HG03457 (cell line): ENCODE measurements at regions not wholly inside any gene's neighbourhood (a gene's known extent, or its start where the extent isn't known, plus 50 kb on each side); places are given as distances from the start of the nearest gene placed in this dataset.

Experiments used
- ATAC-seq: cut with Tn5 transposase; IDR thresholded peaks from one replicate; pipeline ENCODE4 v1.9.1; 2021; ENCODE audit warnings: moderate number of reproducible peaks; ENCODE audit not compliant: unreplicated experiment

DNA sequence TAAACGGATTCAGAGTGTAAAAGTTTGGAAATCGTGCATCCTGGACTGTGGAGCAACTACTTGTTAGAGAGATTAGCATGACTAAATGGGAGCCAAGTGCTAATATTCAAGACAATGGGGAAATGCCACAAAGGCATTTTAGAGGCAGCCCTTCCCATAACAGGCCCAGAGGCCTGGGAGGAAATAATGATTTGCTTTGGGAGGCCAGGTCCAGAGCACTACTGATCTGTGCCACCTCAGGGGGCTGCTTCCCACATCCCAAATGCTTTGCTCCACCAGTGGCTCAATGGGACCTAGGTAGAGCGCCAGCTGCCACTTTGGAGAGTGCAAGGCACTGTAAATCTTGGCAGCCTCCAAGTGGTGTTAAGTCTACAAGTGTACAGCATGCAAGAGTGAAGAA lies 91.9 kb upstream of the HSF2 start:
- no peak for ATAC-seq

DNA sequence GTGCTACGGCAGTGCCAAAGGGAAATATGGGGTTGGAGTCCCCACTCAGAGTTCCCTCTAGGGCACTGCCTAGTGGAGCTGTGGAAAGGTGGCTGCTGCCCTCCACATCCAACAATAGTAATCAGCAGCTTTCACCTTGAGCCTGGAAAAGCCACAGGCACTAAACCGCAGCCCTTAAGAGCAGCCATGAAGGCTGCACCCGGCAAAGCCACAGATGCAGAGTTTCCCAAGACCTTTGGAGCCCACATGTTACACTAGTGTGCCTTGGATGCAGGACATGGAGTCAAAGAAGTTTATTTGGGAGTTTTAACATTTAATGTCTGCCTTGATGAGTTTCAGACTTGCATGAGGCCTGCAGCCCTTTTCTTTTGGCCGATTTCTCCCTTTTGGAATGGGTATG lies 91.4 kb upstream of the HSF2 start:
- ATAC-seq = no peak

DNA sequence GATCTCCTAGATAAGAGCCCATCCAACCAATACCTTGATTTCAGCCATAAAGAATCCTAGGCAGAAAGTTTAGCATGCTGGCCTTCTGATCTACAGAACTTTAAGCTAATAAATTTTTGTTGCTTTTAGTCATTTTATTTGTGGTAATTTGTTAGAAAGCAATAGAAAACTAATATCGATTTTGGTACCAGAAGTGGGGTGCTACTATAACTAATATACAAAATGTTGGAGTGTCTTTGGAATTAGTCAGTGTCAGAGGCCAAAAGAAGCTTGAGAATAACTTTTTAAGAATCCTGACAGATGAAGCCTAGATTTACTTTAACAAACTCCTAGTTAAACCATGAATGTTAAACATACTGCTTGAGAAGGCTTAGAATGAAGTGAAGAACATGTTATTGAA lies 83.6 kb upstream of the HSF2 start:
- ATAC-seq = no peak

DNA sequence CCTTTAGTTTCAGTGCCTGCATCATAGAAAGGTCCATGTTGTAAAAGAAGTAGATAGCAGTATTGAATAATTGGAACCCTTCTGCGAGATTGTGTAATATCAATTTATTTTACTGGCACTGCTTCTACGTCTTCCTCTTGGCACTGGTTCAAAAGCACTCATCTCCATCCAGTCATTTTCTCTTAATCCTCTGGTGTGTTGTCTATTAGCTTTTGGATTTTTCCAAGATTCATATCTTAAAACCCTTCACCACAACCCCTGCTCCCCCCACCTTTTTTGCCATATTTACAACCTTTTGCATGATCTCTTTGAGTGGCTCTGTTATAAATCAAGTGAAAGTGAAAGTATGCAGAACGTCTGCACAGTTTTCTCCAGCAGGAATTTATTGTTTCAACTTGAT lies 76.6 kb upstream of the HSF2 start:
- ATAC-seq = no peak

DNA sequence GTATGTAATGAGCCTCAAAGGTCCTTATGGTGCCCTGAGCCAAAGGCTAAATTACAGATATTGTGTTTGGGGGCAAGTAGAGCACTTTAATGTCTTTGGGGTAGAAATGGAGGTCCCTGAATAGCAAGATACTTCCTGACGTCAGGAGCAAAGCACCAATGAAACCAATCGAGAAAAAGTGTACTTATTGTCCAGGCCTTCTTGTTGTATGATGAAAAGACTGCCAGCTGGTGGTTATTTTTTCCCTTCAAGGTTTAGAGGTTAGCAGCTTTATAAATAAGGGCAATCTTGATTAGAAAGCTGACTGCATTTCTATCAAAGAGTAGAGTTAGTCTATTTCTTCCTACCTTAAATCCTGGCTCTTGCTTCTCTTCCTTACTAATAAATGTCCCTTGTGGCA lies 76.1 kb upstream of the HSF2 start:
- no peak for ATAC-seq

DNA sequence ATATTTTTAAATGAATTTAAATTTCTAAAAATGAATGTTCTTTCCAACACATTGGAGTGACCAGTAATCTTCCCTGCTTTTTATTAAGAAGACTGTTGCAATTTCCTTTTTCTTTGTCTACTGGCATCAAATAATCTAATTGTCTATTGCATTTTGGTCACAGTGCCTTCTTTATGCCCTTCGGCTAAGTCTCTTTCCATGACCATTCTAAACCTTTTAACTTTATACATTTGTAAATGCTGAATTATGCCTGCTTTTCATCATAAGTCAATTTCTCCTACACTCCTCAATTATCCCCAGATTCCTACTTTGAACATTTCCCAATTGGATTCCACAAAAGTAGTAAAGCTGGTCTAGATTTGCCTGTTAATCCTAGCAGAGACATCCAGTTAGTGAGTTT lies 69.1 kb upstream of the HSF2 start:
- ATAC-seq = no peak

DNA sequence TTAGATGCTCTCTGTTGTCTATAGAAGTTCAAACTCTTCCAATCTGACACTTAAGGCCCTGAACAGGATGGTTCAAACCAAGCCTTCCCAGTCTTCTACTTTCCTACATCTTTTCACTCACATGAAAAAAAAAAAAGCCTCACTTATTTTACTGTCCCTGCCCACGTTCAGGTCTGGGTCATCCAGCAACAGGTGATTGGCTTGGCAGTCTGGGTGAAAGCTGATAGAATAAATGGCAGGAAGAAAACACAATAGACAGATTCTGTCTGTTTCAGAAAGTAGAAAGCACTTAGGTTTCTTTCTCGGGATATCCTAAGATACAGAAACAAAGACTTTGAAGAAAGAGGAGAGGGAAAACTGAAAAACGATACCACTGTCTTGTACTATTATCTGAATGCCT lies 61.8 kb upstream of the HSF2 start:
- ATAC-seq = no peak

DNA sequence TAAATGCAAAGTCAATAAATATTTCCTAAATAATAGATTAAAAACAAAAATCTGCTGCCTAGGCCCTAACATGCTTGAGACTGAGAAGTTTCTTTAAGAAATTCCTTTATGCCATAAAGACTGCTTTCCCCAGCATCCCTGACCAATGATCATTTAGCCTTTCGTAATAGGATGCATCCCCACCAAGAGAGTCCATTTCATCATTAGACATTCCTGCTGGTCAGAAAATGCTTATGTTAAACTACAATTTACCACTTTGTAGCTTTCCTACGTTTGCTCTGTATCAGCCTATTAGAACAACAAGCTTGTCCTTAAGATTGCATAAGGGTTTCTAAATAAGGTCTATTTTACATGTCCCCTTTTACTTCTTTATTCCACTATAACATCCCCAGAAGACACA lies 59.8 kb upstream of the HSF2 start:
- no peak for ATAC-seq

DNA sequence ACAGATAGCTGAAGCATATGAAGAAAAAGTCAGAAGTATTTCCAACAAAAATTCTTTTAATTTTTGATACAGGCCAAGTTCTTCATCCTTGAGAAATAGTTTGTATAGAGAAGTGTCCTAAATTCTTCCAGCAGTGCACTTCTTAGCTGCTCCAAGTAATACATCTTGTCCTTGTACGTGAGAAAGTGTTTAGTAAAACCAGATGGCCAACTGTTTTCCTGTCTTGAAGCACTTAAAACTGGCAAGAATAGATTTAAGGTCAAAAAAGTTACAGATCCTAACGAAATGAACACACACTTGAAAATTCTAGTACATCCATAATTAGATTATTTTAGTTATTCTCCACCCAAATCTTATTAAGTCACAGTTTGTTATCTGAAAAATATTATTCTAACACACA lies 52.2 kb upstream of the HSF2 start:
- ATAC-seq = no peak

DNA sequence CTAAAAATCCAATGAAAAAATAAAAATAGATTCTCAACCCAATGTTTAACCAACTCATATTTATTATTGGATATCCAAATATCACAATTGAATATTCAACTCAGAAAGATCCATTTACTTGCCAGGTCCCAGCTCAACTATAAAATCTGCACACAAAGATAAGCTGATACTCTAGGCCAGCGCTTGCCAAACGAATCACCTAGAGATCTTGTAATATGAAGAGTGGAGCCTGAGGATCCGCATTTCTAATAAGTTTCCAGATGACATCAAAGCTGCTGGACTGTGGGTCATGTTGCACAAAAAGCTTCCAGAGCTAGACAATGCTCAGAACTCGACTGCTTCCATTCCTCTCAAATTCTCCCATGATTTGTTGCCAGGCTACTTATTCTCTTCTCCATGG lies 51.7 kb upstream of the HSF2 start:
- no peak for ATAC-seq
